H9 (cell line): ENCODE measurements at regions not wholly inside any gene's neighbourhood (a gene's known extent, or its start where the extent isn't known, plus 50 kb on each side); places are given as distances from the start of the nearest gene placed in this dataset.

Experiments
- DNase-seq: peaks from one replicate; pipeline ENCODE4 v3.0.0-alpha.2; 2017
- H2AFZ ChIP-seq: one replicate; pipeline ENCODE4 v1.6.1; 2013; ENCODE audit warnings: mild to moderate bottlenecking, low read length, control low read depth, moderate library complexity
- H2AK5ac ChIP-seq: 2 replicates; pipeline ENCODE4 v1.6.1; 2013; ENCODE audit warnings: low read length, control low read depth, mixed read lengths; ENCODE audit not compliant: insufficient read length
- H2BK120ac ChIP-seq: one replicate; pipeline ENCODE4 v1.6.1; 2013; ENCODE audit warnings: low read depth, mild to moderate bottlenecking, low read length, control low read depth, inconsistent platforms; ENCODE audit not compliant: poor library complexity, severe bottlenecking
- H2BK12ac ChIP-seq: 2 replicates; pipeline ENCODE4 v1.6.1; 2013; ENCODE audit warnings: low read length, control low read depth, mixed read lengths, low read depth; ENCODE audit not compliant: insufficient read length
- H2BK15ac ChIP-seq: 2 replicates; pipeline ENCODE4 v1.6.1; 2013; ENCODE audit warnings: low read depth, low read length, control low read depth
- H2BK20ac ChIP-seq: one replicate; pipeline ENCODE4 v1.6.1; 2013; ENCODE audit warnings: low read depth, mild to moderate bottlenecking, low read length, control low read depth, inconsistent platforms; ENCODE audit not compliant: poor library complexity, severe bottlenecking
- H2BK5ac ChIP-seq: 2 replicates; pipeline ENCODE4 v1.6.1; 2013; ENCODE audit warnings: low read length, control low read depth, mixed read lengths; ENCODE audit not compliant: insufficient read length
- H3K14ac ChIP-seq: 2 replicates; pipeline ENCODE4 v1.6.1; 2013; ENCODE audit warnings: low read length, control low read depth; ENCODE audit not compliant: insufficient read depth
- H3K18ac ChIP-seq: 2 replicates; pipeline ENCODE4 v1.6.1; 2013; ENCODE audit warnings: low read depth, mild to moderate bottlenecking, mixed read lengths, low read length, control low read depth; ENCODE audit not compliant: insufficient read length
- H3K23ac ChIP-seq: 2 replicates; pipeline ENCODE4 v1.6.1; 2013; ENCODE audit warnings: low read length, control low read depth, mixed read lengths, low read depth; ENCODE audit not compliant: insufficient read length
- H3K23me2 ChIP-seq: 2 replicates; pipeline ENCODE4 v1.6.1; 2013; ENCODE audit warnings: low read depth, mild to moderate bottlenecking, mixed read lengths, low read length, control low read depth; ENCODE audit not compliant: insufficient read length, poor library complexity, severe bottlenecking
- H3K27ac ChIP-seq: 2 replicates; pipeline ENCODE4 v1.5.1; 2013; ENCODE audit warnings: low read length, control low read depth, mixed read lengths, low read depth; ENCODE audit not compliant: insufficient read length
- H3K27me3 ChIP-seq: 2 replicates; pipeline ENCODE4 v1.6.1; 2013; ENCODE audit warnings: low read length, control low read depth, inconsistent platforms; ENCODE audit not compliant: insufficient read depth
- H3K4ac ChIP-seq: 2 replicates; pipeline ENCODE4 v1.6.1; 2013; ENCODE audit warnings: low read depth, mild to moderate bottlenecking, control low read depth, inconsistent platforms, low read length, moderate library complexity
- H3K4me1 ChIP-seq: 2 replicates; pipeline ENCODE4 v1.6.1; 2013; ENCODE audit warnings: low read length, control low read depth, inconsistent platforms; ENCODE audit not compliant: insufficient read depth
- H3K4me2 ChIP-seq: 2 replicates; pipeline ENCODE4 v1.6.1; 2013; ENCODE audit warnings: low read length, control low read depth, mixed read lengths; ENCODE audit not compliant: insufficient read length, insufficient read depth
- H3K56ac ChIP-seq: 2 replicates; pipeline ENCODE4 v1.6.1; 2013; ENCODE audit warnings: low read depth, mild to moderate bottlenecking, mixed read lengths, low read length, control low read depth; ENCODE audit not compliant: insufficient read length
- H3K79me1 ChIP-seq: 2 replicates; pipeline ENCODE4 v1.6.1; 2013; ENCODE audit warnings: low read depth, mild to moderate bottlenecking, moderate library complexity, low read length, control low read depth, inconsistent platforms; ENCODE audit not compliant: insufficient read depth, poor library complexity, severe bottlenecking
- H3K79me2 ChIP-seq: 2 replicates; pipeline ENCODE4 v1.6.1; 2013; ENCODE audit warnings: low read length, control low read depth, inconsistent platforms; ENCODE audit not compliant: insufficient read depth
- H3K9ac ChIP-seq: 2 replicates; pipeline ENCODE4 v1.6.1; 2013; ENCODE audit warnings: low read length, control low read depth, mixed read lengths; ENCODE audit not compliant: insufficient read length; ENCODE audit errors: extremely low read depth
- H3K9me3 ChIP-seq: one replicate; pipeline ENCODE4 v1.6.1; 2013; ENCODE audit warnings: low read depth, low read length, inconsistent platforms; ENCODE audit not compliant: control insufficient read depth
- H3T11ph ChIP-seq: one replicate; pipeline ENCODE4 v1.6.1; 2013; ENCODE audit warnings: mild to moderate bottlenecking, low read length, control low read depth, inconsistent platforms
- H4K20me1 ChIP-seq: one replicate; pipeline ENCODE4 v1.6.1; 2013; ENCODE audit not compliant: control insufficient read depth, insufficient read length, insufficient read depth
- H4K5ac ChIP-seq: 2 replicates; pipeline ENCODE4 v1.6.1; 2013; ENCODE audit warnings: low read depth, mild to moderate bottlenecking, mixed read lengths, low read length, control low read depth; ENCODE audit not compliant: insufficient read length
- H4K8ac ChIP-seq: replicated peaks from 2 replicates; pipeline ENCODE4 v1.6.1; 2013; ENCODE audit warnings: low read length, control low read depth, mixed read lengths, low read depth; ENCODE audit not compliant: insufficient read length
- H4K91ac ChIP-seq: 2 replicates; pipeline ENCODE4 v1.6.1; 2013; ENCODE audit warnings: low read depth, mild to moderate bottlenecking, moderate library complexity, mixed read lengths, low read length, control low read depth; ENCODE audit not compliant: insufficient read length
- H3K27ac Mint-ChIP-seq, 3 experiments: 2 replicates in 2 of 3; 3 replicates in 1 of 3; pipeline ENCODE4 v1.8.0; 2020 to 2021; ENCODE audit warnings: mixed read lengths in 3 of 3, mild to moderate bottlenecking in 1 of 3, moderate library complexity in 1 of 3
- H3K27me3 Mint-ChIP-seq: 2 replicates; pipeline ENCODE4 v1.8.0; 2021; ENCODE audit warnings: low read depth, mild to moderate bottlenecking, moderate library complexity, mixed read lengths
- H3K36me3 Mint-ChIP-seq, 3 experiments: 2 replicates in 2 of 3; 3 replicates in 1 of 3; pipeline ENCODE4 v1.8.0; 2020 to 2021; ENCODE audit warnings: low read depth in 3 of 3, mixed read lengths in 3 of 3; ENCODE audit not compliant: insufficient read depth in 1 of 3
- H3K4me1 Mint-ChIP-seq, 2 experiments: 2 replicates each; pipeline ENCODE4 v1.8.0; 2020; ENCODE audit warnings: mixed read lengths in 2 of 2
- H3K4me3 Mint-ChIP-seq, 2 experiments: 2 replicates in 1 of 2; 3 replicates in 1 of 2; pipeline ENCODE4 v1.8.0; 2020 to 2021; ENCODE audit warnings: mild to moderate bottlenecking in 2 of 2, mixed read lengths in 2 of 2, moderate library complexity in 1 of 2
- H3K9me3 Mint-ChIP-seq, 2 experiments: 2 replicates in 1 of 2; 3 replicates in 1 of 2; pipeline ENCODE4 v1.8.0; 2020; ENCODE audit warnings: mild to moderate bottlenecking in 2 of 2, mixed read lengths in 2 of 2, moderate library complexity in 1 of 2
- TF ChIP-seq, protein P1 (sequence below): fragments of 200-600 bp; sonication (generic); conservative IDR thresholded peaks from 3 replicates; pipeline ENCODE4 v1.8.0; 2021; ENCODE audit warnings: antibody characterized with exemption, mild to moderate bottlenecking

DNA sequence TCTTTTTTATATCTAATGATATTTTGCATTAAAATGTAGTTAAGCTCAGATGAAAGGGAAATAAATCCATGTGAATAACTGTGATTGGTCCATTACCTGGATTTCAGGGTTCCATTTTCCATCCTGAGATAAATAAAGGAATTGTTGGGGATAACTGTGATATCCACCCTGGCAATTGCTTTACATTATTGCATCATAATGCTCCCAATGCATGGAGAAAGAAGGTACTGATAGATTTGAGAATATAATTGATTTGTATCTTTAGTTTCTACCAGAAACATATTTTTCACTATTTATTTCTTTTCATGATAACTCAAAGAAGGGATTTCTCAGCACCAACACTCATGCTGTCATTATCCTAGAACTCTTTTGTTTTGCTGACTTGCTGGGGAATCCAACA lies 102.0 kb upstream of the KCNQ5 start:
- Histone ChIP-seq H3K27ac (no peak overlapping the region), H3T11ph (no peak overlapping the region), H4K91ac (no peak overlapping the region), H2BK120ac (no peak overlapping the region), H3K18ac (no peak overlapping the region), H2BK5ac (no peak overlapping the region), H2BK12ac (no peak overlapping the region), H3K27me3 (no peaks in the 10 kb centered on the region), H2AFZ (no peak overlapping the region), H3K4me1 (no peaks in the 10 kb centered on the region), H4K8ac (no peak overlapping the region), H2BK15ac (no peak overlapping the region), H3K23ac (no peak overlapping the region), H4K20me1 (no peaks in the 10 kb centered on the region), H3K79me2 (no peaks in the 10 kb centered on the region), H2AK5ac (no peak overlapping the region), H3K4ac (no peak overlapping the region), H4K5ac (no peak overlapping the region), H3K9me3 (no peaks in the 10 kb centered on the region), H3K23me2 (no peaks in the 10 kb centered on the region), H3K9ac (no peak overlapping the region), H3K56ac (no peak overlapping the region), H3K14ac (no peak overlapping the region), H3K79me1 (no peaks in the 10 kb centered on the region), H2BK20ac (no peak overlapping the region), H3K4me2 (no peak overlapping the region)
- TF ChIP-seq, protein P1, sequence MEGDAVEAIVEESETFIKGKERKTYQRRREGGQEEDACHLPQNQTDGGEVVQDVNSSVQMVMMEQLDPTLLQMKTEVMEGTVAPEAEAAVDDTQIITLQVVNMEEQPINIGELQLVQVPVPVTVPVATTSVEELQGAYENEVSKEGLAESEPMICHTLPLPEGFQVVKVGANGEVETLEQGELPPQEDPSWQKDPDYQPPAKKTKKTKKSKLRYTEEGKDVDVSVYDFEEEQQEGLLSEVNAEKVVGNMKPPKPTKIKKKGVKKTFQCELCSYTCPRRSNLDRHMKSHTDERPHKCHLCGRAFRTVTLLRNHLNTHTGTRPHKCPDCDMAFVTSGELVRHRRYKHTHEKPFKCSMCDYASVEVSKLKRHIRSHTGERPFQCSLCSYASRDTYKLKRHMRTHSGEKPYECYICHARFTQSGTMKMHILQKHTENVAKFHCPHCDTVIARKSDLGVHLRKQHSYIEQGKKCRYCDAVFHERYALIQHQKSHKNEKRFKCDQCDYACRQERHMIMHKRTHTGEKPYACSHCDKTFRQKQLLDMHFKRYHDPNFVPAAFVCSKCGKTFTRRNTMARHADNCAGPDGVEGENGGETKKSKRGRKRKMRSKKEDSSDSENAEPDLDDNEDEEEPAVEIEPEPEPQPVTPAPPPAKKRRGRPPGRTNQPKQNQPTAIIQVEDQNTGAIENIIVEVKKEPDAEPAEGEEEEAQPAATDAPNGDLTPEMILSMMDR: no peak
- no peaks in the 10 kb centered on the region; a peak in 1 of 5 replicates for H3K9me3 Mint-ChIP-seq
- no peak for DNase-seq
- no peaks in the 10 kb centered on the region for H3K27me3 Mint-ChIP-seq
- H3K4me1 Mint-ChIP-seq: 0 out of 4 replicates have a peak, but pooled peaks cover 0 to 2% of the 10 kb centered on the region in 2 experiments
- no peak overlapping the region for H3K4me3 Mint-ChIP-seq
- no peaks in the 10 kb centered on the region; a peak in 2 of 7 replicates for H3K36me3 Mint-ChIP-seq
- H3K27ac Mint-ChIP-seq: no peak overlapping the region
